OCI-M1 (cell line): ENCODE measurements at regions not wholly inside any gene's neighbourhood (a gene's known extent, or its start where the extent isn't known, plus 50 kb on each side); places are given as distances from the start of the nearest gene placed in this dataset.
"Not testable (repeated sequence)": the region's sequence is repeated elsewhere in the genome, so short reads cannot be mapped to it uniquely, and the experiment has no call there.

ENCODE experiments used
- DNase-seq: peaks from one replicate; lab custom pipeline; 2025; lab: John Stamatoyannopoulos, UW

DNA sequence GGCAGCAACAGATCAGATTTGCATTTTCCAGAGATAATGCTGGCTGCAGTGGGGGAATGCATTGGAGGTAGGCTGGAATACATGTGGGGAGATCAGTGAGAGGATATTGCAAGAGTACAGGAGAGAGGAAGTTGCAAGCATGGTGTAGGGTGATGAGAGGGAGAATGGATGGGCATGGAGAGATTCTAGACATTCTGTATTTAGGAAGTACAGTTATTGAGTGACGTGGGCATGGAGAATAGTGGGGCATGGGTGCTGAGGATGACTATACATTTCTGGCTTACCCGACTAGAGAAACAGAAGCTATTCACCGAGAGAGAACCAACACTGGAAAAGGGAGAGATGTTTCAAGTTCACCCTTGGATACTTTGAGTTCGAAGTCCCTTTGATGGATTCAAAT lies 116.9 kb upstream of the SVIL start:
- DNase-seq = no peak

DNA sequence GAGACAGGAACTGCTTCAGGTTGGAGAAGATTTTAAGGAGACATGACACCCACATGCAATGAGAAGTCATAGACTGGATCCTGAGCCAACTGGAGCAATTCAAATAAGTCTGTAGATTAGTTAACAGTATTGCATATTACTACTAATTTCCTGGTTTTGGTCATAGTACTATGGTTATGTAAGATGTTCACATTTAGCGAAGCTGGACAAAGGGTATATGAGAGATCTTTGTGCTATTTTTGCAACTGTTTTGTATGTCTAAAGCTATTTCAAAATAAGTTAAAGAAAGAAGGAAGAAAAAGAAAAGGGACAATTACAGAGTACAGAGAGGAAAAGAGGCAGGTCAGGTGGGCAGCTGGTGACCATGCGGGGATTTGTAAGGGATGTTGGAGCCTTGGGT lies 116.5 kb upstream of the SVIL start:
- DNase-seq = no peak

DNA sequence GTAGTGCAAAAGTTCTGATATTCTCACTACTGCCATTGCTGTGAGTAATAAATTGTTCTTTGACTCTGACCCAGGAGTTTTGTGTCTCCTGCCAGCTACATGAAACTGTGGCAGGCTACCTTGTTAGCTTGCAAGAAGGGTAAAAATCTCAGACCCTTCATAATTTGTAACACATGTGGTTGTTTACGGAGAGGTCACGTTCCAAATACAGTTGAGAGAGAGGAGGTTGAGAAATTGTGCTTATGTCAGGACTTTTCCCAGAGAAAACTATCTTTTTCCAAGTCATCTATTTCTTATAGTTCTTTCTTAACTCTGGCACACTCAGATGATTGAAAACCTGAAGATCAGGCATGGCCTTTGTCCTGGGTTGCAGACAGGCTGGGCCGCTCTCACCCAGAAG lies 114.4 kb upstream of the SVIL start:
- no peak for DNase-seq

DNA sequence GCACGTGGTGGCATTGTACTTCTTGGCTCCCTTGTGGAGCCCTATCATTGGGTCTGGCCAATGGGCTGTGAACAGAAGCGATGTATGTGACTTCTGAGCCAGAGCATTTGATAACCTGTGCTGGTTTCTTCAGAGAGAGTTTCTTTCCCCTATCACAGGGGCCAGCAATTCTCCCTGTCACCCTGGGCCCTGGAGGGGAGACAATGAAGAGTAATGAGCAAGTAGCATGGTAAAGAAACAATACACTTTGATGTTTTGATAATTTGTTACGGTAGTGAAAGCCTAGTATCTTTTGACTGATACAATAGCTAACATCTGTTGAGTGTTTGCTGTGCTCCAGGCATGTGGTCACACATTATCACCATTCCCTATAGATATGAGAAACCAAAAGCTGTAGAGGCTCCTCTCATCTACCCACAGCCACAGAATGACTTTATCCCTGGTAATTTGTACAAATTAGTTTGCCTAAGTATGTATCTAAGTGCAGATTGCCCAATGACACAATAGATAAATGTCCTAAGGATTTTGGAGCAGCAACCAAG lies 113.4 kb upstream of the SVIL start:
- DNase-seq = no peak

DNA sequence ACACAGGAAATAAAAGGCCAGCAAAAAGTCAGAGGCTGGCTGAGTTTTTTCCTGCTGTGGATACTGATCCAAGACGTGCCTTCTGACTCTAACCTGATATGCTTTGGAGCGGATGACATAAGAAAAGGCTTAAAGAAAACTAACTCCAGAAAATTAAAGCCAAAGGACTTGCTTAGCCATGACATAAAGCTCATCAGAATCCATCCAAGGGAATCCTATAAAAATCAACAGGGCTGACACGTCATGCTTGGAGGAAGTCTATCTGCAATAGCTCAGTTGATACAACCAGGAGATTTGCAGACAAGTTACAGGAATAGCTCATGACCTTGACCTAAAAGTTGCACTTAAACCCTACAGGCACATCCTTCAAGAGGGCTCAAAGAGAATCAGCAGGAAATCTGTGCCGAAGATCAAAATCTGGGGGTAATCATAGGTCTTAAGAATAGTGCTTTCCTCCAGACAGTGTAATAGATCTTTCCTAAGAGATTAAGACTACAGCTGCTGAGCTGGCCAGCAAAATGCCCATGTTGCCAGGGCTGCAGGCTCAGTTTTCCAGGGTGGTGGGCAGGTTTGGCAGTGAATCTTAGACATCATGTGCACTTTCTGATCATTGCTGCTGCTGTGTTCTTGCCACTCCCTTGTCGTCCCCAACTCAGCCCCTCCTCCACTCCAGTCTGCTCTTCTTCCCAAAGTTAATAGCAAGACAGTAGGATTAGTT lies 111.5 kb upstream of the SVIL start:
- DNase-seq = no peak

DNA sequence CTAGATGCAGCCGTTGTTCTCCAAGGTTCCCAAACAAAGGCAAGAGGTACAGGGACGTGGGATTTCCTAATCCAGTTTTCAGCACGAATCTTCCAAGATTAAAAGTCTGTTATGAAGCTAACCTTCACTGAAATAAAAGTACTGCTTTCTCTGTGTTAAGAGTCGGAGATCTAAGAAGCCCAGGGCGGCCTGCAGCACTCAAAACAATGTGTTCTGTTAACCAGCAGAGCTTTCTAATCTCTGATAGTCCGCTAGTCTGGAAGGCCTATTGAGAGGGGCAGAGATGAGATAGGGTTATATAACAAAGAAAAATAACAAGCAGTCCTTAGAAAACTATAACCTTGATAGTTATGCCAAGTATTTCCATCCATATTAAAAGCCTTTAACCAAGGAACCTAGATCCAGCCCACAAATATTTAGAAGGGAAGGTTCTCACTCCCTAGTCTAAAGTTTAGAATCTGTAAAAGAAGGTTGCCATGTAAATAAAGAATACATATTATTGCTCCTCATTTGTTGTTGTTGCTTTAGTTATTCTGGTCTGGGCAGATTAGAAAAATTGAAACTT lies 106.3 kb upstream of the SVIL start:
- no peak for DNase-seq

DNA sequence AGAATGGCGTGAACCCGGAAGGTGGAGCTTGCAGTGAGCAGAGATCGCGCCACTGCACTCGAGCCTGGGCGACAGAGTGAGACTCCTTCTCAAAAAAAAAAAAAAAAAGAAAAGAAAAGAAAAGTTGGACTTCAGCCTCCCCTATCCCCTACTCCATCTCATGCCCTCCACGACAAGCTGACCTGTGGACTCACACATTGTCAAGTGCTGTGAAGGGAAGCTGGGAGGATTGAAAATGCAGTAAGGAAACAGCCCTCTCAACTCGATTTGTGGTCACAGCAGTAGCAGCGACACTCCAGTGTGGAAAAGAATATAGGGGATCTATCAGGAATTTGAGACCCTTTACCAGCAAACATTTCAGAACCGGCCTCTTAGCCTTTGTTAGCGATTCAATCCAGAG lies 103.6 kb upstream of the SVIL start:
- DNase-seq = no peak

DNA sequence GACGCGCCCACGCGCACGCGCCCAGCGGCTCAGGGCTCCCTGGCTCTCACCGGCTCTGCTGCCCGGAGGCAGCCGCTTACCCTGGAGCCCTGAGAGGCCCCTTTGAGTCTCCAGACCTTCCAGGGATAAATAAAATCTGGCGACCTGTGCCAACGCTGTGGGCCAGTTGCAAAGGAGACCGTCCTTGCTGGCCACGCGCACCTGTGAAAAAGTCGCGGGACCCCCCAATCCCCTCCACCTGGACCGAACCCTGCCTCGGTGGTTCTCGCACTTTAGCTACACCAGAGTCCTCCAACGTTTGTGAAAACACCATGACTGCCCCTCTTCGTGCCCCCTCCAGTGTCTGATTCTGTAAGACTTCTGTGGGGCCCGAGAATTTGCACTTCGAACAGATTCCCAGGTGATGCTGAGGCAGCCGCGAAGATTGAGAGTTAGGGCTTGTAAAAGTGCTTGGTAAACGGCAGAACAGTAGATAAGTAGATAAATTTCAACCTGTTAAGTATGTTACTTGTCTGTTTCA lies 102.4 kb upstream of the SVIL start:
- DNase-seq = no peak

DNA sequence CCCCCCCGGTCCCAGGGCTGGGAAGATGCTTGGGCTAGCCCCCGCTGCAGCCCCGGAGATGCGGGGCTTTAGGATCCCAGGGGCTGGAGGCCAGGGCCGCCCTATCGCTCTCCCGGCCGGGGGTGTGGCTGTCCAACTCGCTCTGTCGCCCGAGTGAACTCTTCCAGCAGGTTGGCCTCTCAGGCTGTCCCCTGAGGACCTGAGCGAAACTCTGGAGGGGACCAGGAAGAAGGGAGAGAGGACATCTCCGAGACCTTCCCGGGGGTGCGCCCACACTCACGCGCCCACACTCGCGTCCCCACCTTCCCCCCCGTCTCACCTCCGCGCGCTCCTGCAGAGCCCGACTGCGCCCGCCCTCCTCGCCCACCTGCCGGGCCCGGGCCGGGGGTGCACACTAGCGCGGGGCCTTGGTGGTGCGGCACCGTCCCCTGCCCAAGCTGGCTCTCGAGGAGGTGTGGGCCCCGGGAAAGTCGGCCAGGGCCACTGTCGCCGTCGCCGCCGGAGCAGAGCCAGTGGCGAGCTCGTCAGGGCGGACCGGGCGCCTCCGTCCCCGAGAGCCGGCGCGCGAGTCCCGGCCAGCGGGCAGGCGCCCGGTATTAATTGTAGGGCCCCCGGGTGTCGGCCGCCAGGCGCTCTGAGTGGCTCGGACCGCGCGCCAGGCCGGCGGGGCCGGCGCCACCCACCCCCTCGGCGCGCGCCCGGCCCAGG lies 101.7 kb upstream of the SVIL start:
- DNase-seq = no peak

DNA sequence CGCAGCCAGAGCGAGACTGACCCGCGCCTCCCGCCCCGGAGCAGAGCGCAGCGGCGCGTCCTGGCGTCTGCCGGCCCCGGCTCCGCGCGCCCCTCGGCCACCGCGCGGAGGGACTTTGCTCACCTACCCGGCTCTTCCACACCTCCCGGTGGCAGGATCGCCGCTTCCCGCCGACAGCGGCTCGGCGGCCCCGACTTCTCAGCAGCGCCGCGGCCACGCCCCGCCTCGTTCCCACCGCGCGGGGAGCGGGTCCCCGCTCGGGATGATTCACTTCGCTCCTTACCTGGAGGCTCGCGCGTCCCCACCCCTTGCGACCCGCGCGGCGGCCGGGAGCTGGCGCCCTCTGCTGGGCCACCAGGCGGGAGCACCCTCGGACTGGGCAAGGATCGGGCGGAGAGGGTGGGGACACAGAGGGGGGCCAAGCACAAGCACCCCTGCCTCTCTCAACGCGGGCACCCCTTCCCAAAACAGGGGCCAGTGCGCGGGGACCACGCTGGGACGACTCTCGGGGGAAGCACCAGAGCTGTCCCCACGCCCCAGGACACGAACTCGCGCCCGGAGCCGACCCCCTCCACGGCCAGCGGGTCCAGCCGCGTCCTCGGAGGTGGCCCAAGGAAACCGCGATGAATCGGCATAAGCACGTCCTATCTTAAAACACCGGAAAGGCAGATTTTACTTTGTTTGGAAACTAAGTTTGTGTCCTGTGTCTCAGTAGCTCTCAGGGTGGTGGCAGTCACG lies 101.0 kb upstream of the SVIL start:
- no peak for DNase-seq

DNA sequence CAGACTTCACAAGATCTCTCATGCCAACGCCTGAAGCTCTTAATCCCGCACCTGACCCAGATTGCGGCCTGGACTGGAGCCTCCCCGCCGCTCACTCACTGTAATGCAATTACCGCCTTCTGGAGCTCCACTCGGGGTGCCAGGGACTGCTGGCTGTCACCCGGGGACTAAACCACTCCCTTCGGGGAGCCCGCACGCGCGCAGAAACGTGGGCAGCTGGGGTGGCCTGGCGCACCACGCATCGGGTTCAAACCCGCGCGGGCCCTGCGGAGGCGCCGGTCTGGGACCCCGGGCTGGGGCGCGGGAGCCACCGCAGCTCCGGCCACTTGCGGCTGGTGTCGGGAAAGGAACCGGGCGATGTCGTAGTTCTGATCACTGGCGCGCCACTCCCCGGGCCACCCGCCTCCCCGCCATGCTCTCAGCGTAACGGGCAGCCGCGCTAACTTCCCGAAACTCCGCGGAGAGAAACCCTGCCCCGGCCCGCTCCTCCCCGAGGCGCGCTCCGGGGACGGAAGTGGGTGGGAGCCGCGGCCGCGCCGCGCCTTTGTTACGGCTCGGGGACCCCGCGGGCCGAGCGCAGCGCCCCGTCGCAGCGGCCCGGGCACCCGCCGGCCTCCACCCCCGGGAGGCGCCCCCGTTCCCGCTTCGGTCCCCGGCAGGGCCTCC lies 100.3 kb upstream of the SVIL start:
- no peak for DNase-seq

DNA sequence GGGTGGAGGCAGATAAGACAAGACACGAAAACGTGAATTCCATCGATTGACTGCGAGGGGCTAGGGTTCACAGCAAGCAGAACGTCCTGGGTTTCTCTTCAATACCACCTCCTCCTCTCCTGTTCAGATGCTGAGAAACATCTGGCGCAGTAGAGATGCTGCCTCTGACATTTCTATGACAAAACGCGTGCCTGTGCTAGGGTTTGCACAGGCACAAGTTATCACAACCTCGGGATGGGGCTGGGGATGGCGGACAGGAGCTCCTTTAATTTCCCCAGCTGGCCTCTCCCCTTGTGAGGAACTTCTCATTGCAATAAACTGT lies 99.8 kb upstream of the SVIL start:
- DNase-seq = no peak

DNA sequence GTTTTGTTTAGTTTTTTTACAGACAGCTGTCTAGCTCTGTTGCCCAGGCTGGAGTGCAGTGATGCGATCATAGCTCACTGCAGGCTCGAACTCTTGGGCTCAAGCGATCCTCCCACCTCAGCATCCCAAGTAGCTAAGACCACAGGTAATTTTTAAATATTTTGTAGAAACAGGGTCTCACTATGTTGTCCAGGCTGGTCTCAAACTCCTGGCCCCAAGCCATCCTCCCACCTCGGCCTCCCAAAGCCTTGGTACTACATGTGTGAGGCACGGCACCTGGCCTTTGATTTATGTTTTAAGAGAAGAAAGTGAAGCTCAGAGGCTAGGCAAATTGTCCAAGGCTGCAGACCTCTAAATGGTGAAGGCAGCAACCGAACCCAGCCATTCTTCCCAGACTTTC lies 98.6 kb upstream of the SVIL start:
- no peak for DNase-seq

DNA sequence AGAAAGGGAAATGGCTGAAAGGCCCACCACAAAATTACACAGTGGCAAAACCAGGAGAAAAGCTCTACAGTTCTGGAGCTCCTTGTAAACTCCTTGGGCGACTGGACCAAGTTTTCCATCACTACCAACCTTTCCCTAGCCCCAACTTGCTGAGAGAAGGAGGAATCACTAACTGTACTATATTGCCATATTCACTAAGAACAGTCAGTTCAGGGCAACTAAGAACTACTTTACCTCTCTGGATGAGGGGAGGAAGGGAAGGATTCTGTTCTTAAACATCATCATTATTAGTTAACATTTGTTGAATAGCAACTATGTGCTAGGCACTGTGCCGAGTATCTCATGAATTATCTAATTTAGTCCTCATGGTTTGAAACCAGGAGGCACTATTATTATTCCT lies 98.1 kb upstream of the SVIL start:
- no peak for DNase-seq

DNA sequence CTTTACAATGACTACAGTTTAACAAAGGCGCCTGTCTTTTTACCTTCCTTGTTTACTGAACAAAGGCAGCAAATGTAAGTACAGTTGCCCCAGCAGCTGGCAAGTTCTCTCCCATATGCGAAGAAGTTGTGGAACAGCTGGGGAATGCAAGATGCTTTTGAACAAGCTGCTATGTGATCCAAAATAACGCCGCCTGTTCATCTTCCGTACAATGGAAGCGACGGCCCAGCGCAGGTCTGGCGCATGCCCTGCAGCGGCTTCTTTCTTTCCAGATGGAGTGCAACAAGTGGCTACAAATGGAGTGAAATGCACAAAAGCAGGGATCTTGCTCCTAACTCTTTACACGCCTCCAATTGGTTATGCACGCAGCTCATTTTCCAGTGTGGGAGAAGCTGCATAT lies 97.0 kb upstream of the SVIL start:
- DNase-seq = no peak

DNA sequence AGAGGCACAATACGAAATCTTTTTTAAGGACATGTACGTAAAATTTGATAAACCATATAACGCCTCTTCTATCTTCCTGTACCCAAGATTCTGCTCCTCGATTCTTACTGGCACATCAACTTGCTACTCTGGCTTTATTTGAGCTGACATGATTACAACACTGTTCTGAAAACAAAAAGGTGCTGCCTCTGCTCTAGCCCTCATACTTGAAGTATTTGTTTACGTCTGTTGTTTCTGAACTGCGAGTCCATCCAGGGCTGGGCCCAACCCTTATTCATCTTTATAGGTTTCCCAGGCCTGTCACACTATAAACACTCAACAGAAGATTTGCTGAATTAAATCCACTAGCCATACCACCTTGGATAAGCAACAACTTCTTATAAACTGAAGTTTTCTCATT lies 96.2 kb upstream of the SVIL start:
- DNase-seq = no peak

DNA sequence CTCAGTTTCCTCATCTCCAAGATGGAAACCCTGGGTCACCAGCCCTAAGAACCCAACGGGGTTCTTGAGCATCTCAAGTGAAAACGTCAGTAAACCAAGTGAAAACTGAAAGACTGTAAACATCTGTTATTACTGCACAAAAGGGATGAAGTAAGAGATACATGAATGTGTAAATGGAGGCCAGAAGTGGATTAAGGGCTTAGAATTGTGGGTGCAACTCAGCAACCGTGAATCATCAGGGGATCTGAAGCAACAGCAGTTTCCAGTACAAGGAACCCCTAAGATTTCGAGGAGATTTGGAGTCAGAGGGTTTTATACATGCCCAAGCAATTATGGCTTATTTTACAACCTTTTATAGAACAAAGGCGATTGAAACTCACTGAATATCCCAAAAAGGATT lies 95.7 kb upstream of the SVIL start:
- no peak for DNase-seq

DNA sequence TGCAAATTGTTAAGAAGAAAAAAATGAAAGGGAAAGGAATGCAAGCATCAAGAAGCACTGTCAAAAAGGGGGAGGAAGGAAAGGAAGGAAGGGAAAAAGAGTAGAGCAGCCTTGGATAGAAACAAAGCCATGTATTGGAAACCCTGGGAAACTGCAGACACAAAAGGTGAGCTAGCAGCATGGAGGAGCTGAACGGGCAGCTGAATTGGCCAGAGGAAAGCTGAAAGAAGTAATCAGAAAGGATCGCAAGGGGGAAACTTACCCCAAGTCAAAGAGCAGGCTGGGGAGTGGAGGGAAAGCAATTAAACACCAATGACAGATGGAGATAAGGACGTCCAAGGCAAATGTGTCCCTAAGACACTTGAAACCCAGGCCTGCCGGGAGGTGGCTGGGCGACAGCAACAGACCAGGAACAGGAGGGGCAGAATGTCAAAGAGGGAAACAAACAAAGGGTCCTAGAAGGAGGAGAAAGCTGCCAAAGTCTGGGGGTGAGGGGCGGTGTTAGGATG lies 93.8 kb upstream of the SVIL start:
- no peak for DNase-seq

DNA sequence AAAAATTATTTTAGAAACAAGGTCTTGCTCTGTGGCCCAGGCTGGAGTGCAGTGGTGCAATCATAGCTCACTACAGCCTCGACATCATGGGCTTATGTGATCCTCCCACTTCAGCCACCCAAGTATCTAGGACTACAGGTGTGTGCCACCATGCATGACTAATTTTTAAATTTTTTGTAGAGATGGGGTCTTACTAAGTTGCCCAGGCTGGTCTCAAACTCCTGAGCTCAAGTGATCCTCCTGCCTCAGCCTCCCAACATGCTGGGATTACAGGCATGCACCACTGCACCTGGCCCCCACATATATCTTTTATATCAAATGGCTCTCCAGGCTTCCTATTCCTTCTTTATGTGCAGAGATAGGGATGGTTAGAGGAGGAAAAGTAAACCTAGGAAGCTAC lies 91.2 kb upstream of the SVIL start:
- DNase-seq = not testable (repeated sequence)

DNA sequence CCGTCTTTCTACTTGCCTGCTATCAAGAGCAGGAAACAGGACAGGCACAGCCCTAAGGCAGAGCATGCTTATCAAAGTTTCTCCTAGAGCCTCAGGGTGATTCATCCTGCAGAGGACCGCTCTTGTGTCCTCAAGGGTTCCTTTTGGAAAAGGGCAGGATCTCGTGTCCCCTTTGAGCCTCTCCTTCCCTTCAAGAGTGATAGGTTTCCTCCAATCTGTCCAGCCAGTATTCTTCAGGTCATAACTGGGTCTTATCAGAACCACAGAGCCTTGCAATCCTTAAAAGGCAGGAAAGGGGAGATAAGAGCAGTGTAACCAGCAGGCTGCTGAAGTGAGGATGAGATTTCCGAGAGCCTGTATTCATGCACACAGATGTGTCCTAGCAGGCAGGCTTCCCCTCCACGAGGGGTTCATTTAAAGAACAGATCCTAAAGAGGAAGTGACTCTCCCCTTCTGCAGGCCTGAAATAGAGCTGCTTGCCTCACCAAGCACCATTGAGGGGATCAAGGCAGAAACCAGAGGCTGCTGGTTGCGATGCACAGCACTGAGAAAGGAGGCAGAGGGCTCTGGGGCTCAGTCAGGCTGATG lies 90.5 kb upstream of the SVIL start:
- DNase-seq = peak; percentile 59

DNA sequence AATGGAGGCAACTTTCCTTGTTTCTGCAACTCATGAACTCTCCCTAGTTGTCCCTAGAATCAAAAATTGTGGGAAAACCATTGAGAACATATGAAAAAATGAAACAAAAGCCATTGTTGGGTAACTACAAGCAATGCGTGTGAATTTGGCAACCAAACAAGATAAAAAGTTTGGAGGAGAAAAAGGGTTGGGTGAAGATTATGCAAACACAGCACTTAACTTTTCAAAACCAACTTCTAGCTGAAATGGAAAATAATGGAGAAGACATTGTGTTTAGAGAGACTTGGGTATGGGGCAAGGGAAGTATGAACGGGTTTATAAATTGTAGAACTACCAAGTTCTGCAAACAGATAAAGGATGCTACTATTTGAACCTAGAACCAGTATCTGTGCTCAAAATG lies 89.0 kb upstream of the SVIL start:
- no peak for DNase-seq
